ENCODE measurements at regions not wholly inside any gene's neighbourhood (a gene's known extent, or its start where the extent isn't known, plus 50 kb on each side); places are given as distances from the start of the nearest gene placed in this dataset.
"Not testable (repeated sequence)": the region's sequence is repeated elsewhere in the genome, so short reads cannot be mapped to it uniquely, and the experiment has no call there.

- ChIA-PET POLR2A (interaction anchor here (0.6 kb wide), 1 partner anchor 11 kb away, joined by 4 read pairs; no protein-coding TSS in a partner anchor), CTCF (interaction anchor here (0.9 to 2.6 kb wide), 4 partner anchors 35 to 62 kb away, joined by 3 to 9 read pairs (median 5); no protein-coding TSS in a partner anchor)
- 39% methylated on average over 4 of the region's 4 CpGs for WGBS (ENCODE audit: missing lambda C conversion rate)
- H3K4me2 ChIP-seq: 0 out of 3 replicates have a peak overlapping the region, but pooled peaks have one; percentile 0
- ATAC-seq: peak in 1 of 2 experiments; percentile 93; a peak in 3 of 6 replicates
- no peak for FAIRE-seq
- peak in 1 of 2 experiments; percentile 79 for DNase-seq (ENCODE audit: low read depth in 1 of 2, low spot score in 1 of 2)
- TF ChIP-seq SMC3 (IDR thresholded peaks at IDR 0.05): peak; percentile 39; the same call in 2 of the 3 replicates
- no peak for TF ChIP-seq FOSL2 (IDR thresholded peaks at IDR 0.05)
- peak; percentile 53; the same call in 1 of the 2 replicates for TF ChIP-seq FOSL2 (CRISPR knock-in tag; IDR thresholded peaks at IDR 0.05)
- TF ChIP-seq JUNB (IDR thresholded peaks at IDR 0.05): peak; percentile 22; the same call in 1 of the 2 replicates
- peak; percentile 58 for TF ChIP-seq CHD2 (IDR thresholded peaks at IDR 0.05; ENCODE audit: low read length, partially characterized antibody)
- peak; percentile 60; the same call in 1 of the 2 replicates for TF ChIP-seq GATA3 (IDR thresholded peaks at IDR 0.05; ENCODE audit: borderline replicate concordance)
- TF ChIP-seq RAD21 (conservative IDR thresholded peaks at IDR 0.05 in 1 of 2, IDR thresholded peaks at IDR 0.05 in 1 of 2): peak; percentile 58 to 70
- TF ChIP-seq FOSB (CRISPR knock-in tag; IDR thresholded peaks at IDR 0.05): no peak
- TF ChIP-seq E2F6 (IDR thresholded peaks at IDR 0.05; ENCODE audit: borderline replicate concordance, low read depth): no peak
- H3K9me3 ChIP-seq: peaks cover 22% of the 10 kb centered on the region
- H3K4me1 ChIP-seq: peaks cover 4% of the 10 kb centered on the region; the same call in 2 of the 3 replicates
- H3K27ac ChIP-seq: peak overlapping the region; percentile 30 to 80
- H3K4me3 ChIP-seq: no peak overlapping the region
Observed at GRCh38 chr3:112699436-112699978, 58.6 kb upstream of the CCDC80 start.

DNA sequence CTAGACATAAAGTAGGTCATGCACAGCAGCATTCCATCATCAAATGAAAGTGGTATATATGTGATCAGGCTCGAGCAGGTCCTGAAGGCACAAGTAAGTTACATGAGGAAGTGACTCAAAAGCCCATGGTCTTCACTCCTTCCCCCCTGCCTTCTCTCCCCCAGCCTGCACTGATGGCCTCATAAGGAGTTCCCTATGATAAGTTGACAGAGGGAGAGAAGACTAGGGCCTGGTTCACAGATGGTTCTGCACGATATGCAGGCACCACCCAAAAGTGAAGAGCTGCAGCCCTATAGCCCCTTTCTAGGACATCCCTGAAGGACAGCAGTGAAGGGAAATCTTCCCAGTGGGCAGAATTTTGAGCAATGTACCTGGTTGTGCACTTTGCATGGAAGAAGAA is 57.5 kb upstream of the CCDC80 start:
- POLR2A ChIA-PET; H3K4me2 ChIP-seq; ATAC-seq; DNase-seq (ENCODE audit: low read depth in 1 of 2, low spot score in 1 of 2); H3K4me1 ChIP-seq; FAIRE-seq; H3K4me3 ChIP-seq: not testable (repeated sequence)
- Histone ChIP-seq H3K27ac (peak overlapping the region; percentile 30 to 80; a peak in 5 of 6 replicates), H3K9me3 (peaks cover 33% of the 10 kb centered on the region)
- WGBS (ENCODE audit: missing lambda C conversion rate): 70% methylated on average over 2 of the region's 2 CpGs
- CTCF ChIA-PET: interaction anchor here (1.1 to 4.1 kb wide), 2 partner anchors 36 to 55 kb away, joined by 3 to 17 read pairs; no protein-coding TSS in a partner anchor

GRCh38 chr3:112696244-112696643 is 55.3 kb upstream of the CCDC80 start:
- FAIRE-seq; POLR2A ChIA-PET; H3K4me2 ChIP-seq; H3K4me1 ChIP-seq; H3K4me3 ChIP-seq; DNase-seq (ENCODE audit: low read depth in 1 of 2, low spot score in 1 of 2); H3K27ac ChIP-seq: not testable (repeated sequence)
- H3K9me3 ChIP-seq: peaks cover 35% of the 10 kb centered on the region
- WGBS (ENCODE audit: missing lambda C conversion rate): 97% methylated on average over 3 of the region's 3 CpGs
- CTCF ChIA-PET: interaction anchor here (1.1 to 4.1 kb wide), 2 partner anchors 53 to 114 kb away, joined by 3 to 17 read pairs; no protein-coding TSS in a partner anchor
- ATAC-seq: peak; percentile 46 to 62; a peak in 3 of 6 replicates

GRCh38 chr3:112695377-112696108 is 54.6 kb upstream of the CCDC80 start:
- peaks cover 28% of the 10 kb centered on the region for H3K9me3 ChIP-seq
- H3K27ac ChIP-seq; H3K4me3 ChIP-seq; FAIRE-seq; H3K4me1 ChIP-seq; H3K4me2 ChIP-seq; ATAC-seq; DNase-seq (ENCODE audit: low read depth in 1 of 2, low spot score in 1 of 2); POLR2A ChIA-PET: not testable (repeated sequence)
- WGBS (ENCODE audit: missing lambda C conversion rate): 86% methylated on average over 2 of the region's 3 CpGs
- CTCF ChIA-PET: interaction anchor here (0.6 to 4.1 kb wide), 4 partner anchors 53 to 1143 kb away, joined by 3 to 17 read pairs (median 4); partner anchors contain the start of gene GRAMD1C

GRCh38 chr3:112694906-112695305 is 54.0 kb upstream of the CCDC80 start:
- H3K4me2 ChIP-seq; DNase-seq (ENCODE audit: low read depth in 1 of 2, low spot score in 1 of 2); POLR2A ChIA-PET; FAIRE-seq; H3K4me1 ChIP-seq; H3K4me3 ChIP-seq; ATAC-seq: not testable (repeated sequence)
- Histone ChIP-seq H3K9me3 (peaks cover 26% of the 10 kb centered on the region), H3K27ac (peak overlapping the region in 1 of 2 experiments; percentile 42; a peak in 1 of 6 replicates)
- CTCF ChIA-PET: interaction anchor here (0.6 to 4.1 kb wide), 3 partner anchors 52 to 1144 kb away, joined by 3 to 17 read pairs (median 4); partner anchors contain the start of gene GRAMD1C
- WGBS (ENCODE audit: missing lambda C conversion rate): 100% methylated on average over 2 of the region's 2 CpGs

All from A549 (cell line).